Testis (tissue), 2 donors: ENCODE measurements at regions not wholly inside any gene's neighbourhood (a gene's known extent, or its start where the extent isn't known, plus 50 kb on each side); places are given as distances from the start of the nearest gene placed in this dataset.

Experiments
- DNase-seq: peaks from one replicate; pipeline ENCODE4 v3.0.0-alpha.2; 2019
- H3K27ac ChIP-seq, 2 donors: fragments of 200-600 bp; sonication (generic); one replicate each; pipeline ENCODE4 v1.5.1; 2019
- H3K27me3 ChIP-seq: fragments of 200-600 bp; sonication (generic); one replicate; pipeline ENCODE4 v1.5.1; 2019
- H3K36me3 ChIP-seq: fragments of 200-600 bp; sonication (generic); one replicate; pipeline ENCODE4 v1.5.1; 2017; ENCODE audit warnings: low read depth; ENCODE audit errors: missing control alignments
- H3K4me1 ChIP-seq: fragments of 200-600 bp; sonication (generic); one replicate; pipeline ENCODE4 v1.5.1; 2019
- H3K4me3 ChIP-seq, 2 donors: fragments of 200-600 bp; sonication (generic); one replicate each; pipeline ENCODE4 v1.5.1; 2017 to 2019
- H3K9me3 ChIP-seq: fragments of 200-600 bp; sonication (generic); one replicate; pipeline ENCODE4 v1.5.1; 2017
- CTCF ChIP-seq, 3 experiments: fragments of 450-650 bp in 2 of 3; fragments of 200-600 bp in 1 of 3; sonication (generic) in 1 of 3; IDR thresholded peaks; one replicate each; pipeline ENCODE4 v1.5.1; 2016 to 2019; ENCODE audit warnings: antibody characterized with exemption in 3 of 3, mild to moderate bottlenecking in 2 of 3, moderate library complexity in 1 of 3
- POLR2A ChIP-seq: fragments of 450-650 bp; IDR thresholded peaks from one replicate; pipeline ENCODE4 v1.6.1; 2017; ENCODE audit warnings: antibody characterized with exemption, mild to moderate bottlenecking, moderate library complexity
- WGBS, 2 donors: methylation state at CpG; one replicate each; pipeline ENCODE4 v1.1.5; 2018; 5-methylcytosine and 5-hydroxymethylcytosine counted together
- intact Hi-C: fragments of 100-400 bp; cut with DNase I; formaldehyde crosslinking; loops from one replicate; pipeline ENCODE4 v1.15.1; 2023; ENCODE audit warnings: low total_unique reads

DNA sequence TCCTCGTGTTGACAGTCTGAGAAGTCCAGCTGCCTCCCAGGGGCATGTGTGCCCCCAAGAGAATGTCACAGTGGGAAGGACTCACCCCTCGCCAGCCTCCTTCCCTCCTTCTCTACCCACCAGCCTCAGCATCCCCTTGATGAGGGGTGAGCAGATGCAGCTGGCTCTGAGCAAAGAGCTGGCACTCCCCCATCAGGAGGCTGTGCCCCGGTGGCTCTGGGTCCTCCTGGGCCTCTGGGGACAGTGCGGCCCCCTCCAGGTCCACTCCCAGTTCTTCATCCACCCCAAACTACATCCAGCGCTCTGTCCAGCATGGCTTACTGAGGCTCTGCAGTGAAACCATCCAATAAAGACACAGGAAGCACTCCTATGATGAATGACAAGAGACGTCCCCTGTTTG lies 210.4 kb downstream of the BRD1 start:
- Histone ChIP-seq H3K36me3 (no peaks in the 10 kb centered on the region), H3K4me3 (no peak overlapping the region), H3K27me3 (no peaks in the 10 kb centered on the region), H3K9me3 (no peaks in the 10 kb centered on the region), H3K4me1 (no peaks in the 10 kb centered on the region), H3K27ac (no peak overlapping the region)
- TF ChIP-seq POLR2A (no peak), CTCF (IDR thresholded peaks at IDR 0.05) (no peak)
- no peak for DNase-seq
- 66 to 68% methylated on average over 2 to 6 of the region's 6 CpGs for WGBS, 2 donors
- intact Hi-C loops: no loop called here

GRCh38 chr22:49616356-49617231 lies 211.1 kb downstream of the BRD1 start:
- H3K9me3 ChIP-seq: no peaks in the 10 kb centered on the region
- no peaks in the 10 kb centered on the region for H3K36me3 ChIP-seq
- no peaks in the 10 kb centered on the region for H3K4me1 ChIP-seq
- no peaks in the 10 kb centered on the region for H3K27me3 ChIP-seq
- 76 to 81% methylated on average over 20 to 32 of the region's 37 CpGs for WGBS, 2 donors
- DNase-seq: no peak
- peak overlapping the region; percentile 32 to 45 for H3K4me3 ChIP-seq
- TF ChIP-seq POLR2A (no peak), CTCF (IDR thresholded peaks at IDR 0.05) (no peak)
- intact Hi-C loops: no loop called here
- no peak overlapping the region for H3K27ac ChIP-seq

DNA sequence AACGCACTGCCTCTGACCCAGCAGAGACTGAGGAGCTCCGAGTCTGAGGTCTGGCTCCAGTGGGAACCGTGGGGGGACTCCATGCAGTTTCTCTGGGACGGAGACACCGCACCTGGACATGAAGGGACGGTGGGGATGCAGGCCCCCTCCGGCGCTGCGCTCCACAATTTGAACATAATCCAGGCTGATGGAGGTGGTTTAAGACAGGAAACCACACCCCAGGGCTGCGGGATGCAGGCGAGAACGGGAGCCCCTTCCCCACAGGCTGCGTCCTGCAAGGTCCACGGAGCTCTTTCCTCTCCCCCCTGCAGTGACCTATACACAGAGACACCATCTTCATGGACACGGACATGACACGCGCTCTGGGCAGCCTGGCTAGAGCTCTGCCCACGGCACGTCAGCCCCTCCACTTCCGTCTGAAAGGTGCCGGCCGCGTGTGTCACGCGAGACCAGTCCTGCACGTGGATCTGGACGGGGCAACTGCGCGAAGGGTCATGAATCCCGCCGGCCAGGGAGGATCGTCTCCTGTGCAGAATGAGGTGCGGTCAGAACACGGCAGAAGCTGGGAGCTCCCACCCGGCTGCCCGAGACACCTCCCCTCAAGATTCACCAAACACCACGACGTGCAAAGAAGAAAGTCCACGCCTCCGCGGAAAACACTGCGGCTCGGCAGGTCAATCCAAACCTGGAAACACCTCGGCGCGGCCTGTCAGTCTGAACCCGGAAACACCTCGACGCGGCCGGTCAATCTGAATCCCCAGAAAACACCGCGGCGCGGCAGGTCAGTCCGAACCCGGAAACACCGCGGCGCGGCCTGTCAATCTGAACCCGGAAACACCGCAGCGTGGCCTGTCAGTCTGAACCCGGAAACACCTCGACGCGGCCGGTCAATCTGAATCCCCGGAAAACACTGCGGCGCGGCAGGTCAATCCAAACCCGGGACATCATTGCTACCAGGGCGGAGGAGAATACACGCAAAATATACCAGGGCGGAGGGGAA lies 212.4 kb downstream of the BRD1 start:
- H3K9me3 ChIP-seq: no peaks in the 10 kb centered on the region
- TF ChIP-seq CTCF (IDR thresholded peaks at IDR 0.05) (no peak), POLR2A (no peak)
- H3K36me3 ChIP-seq: no peaks in the 10 kb centered on the region
- no peaks in the 10 kb centered on the region for H3K27me3 ChIP-seq
- intact Hi-C loops: no loop called here
- WGBS, 2 donors: 69 to 83% methylated on average over 45 to 77 of the region's 77 CpGs
- peak overlapping the region; percentile 32 to 45 for H3K4me3 ChIP-seq
- no peaks in the 10 kb centered on the region for H3K4me1 ChIP-seq
- no peak overlapping the region for H3K27ac ChIP-seq
- DNase-seq: peak; percentile 75

DNA sequence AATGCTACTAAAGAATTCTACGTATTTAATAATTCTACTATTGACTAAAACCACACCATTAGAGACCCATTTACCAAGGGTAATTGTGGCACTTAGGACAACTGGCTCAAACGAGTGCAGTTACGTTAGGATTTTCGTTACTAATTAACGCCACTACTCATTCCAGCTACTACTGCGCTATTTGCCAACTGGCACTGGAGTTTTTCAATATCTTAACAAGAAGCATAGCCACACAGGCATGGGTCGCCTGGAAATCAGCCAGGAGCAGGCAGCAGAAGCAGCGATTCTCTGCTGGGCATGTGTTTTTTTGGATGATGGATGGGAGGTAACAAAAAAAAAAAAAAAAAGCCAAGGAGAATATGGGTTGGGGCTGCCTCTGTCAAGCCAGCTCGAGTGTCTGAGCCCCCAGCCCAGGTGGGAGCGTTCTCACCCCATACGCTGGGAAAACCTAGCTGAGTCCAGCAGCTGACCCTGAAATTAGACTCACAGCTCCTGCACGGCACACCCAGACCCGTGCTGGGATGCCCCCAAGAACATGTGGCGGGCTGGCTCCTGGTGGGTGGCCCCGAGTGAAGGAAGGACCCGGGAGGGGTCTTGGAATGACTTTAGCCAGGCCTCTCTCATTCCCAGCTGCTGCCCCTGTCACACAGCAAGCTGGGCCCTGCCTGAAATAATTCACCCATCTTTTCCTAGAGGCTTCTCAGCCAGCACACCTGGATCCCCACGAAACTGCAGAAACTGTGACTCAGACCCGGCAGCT lies 214.0 kb downstream of the BRD1 start:
- Histone ChIP-seq H3K36me3 (no peaks in the 10 kb centered on the region), H3K9me3 (no peaks in the 10 kb centered on the region), H3K4me1 (no peaks in the 10 kb centered on the region), H3K27me3 (no peaks in the 10 kb centered on the region), H3K4me3 (no peak overlapping the region), H3K27ac (no peak overlapping the region)
- 70 to 79% methylated on average over 18 of the region's 18 CpGs for WGBS, 2 donors
- intact Hi-C loops: no loop called here
- DNase-seq: no peak
- no peak for TF ChIP-seq CTCF (IDR thresholded peaks at IDR 0.05)
- no peak for TF ChIP-seq POLR2A
